Body of pancreas (tissue), 4 donors: ENCODE measurements at regions not wholly inside any gene's neighbourhood (a gene's known extent, or its start where the extent isn't known, plus 50 kb on each side); places are given as distances from the start of the nearest gene placed in this dataset.

Experiments used
- ATAC-seq: fragments of 150-250 bp; one replicate; pipeline ENCODE4 v1.9.1; 2016
- DNase-seq, 4 donors: peaks; one replicate each; pipeline ENCODE4 v3.0.0-alpha.2; 2019
- H3K27ac ChIP-seq, 4 donors: fragments of 200-600 bp; sonication (generic); 1 replicate in 3 of 4; 2 replicates in 1 of 4; pipeline versions ENCODE4 v1.5.1 to v1.6.1; 2016 to 2019; ENCODE audit warnings: mild to moderate bottlenecking in 1 of 4, mixed read lengths in 1 of 4, moderate library complexity in 1 of 4
- H3K27me3 ChIP-seq, 2 donors: fragments of 200-600 bp; sonication (generic); one replicate each; pipeline ENCODE4 v1.6.0; 2016; ENCODE audit warnings: mild to moderate bottlenecking in 1 of 2
- H3K36me3 ChIP-seq, 2 donors: fragments of 200-600 bp; sonication (generic); replicated peaks in 1 of 2; 2 replicates each; pipeline ENCODE4 v1.5.1; 2016; ENCODE audit warnings: low read depth in 2 of 2; ENCODE audit not compliant: insufficient read depth in 1 of 2
- H3K4me1 ChIP-seq: fragments of 200-600 bp; sonication (generic); one replicate; pipeline ENCODE4 v1.6.0; 2016
- H3K4me3 ChIP-seq, 2 donors: fragments of 200-600 bp; sonication (generic); 1 replicate in 1 of 2; 2 replicates in 1 of 2; pipeline ENCODE4 v1.5.1; 2016 to 2019
- H3K9me3 ChIP-seq, 3 donors: fragments of 200-600 bp; sonication (generic); 1 replicate in 2 of 3; 2 replicates in 1 of 3; pipeline ENCODE4 v1.5.1; 2016
- CTCF ChIP-seq, 7 experiments: fragments of 450-650 bp in 4 of 7; fragments of 200-600 bp in 3 of 7; sonication (generic) in 3 of 7; IDR thresholded peaks; one replicate each; pipeline ENCODE4 v1.5.1; 2016 to 2019; ENCODE audit warnings: antibody characterized with exemption in 7 of 7
- POLR2A ChIP-seq, 3 donors: fragments of 450-650 bp; IDR thresholded peaks; one replicate each; pipeline ENCODE4 v1.6.1; 2016; ENCODE audit warnings: antibody characterized with exemption in 3 of 3, mild to moderate bottlenecking in 2 of 3
- WGBS, 2 donors: methylation state at CpG; one replicate each; pipeline ENCODE4 v1.1.5; 2017; 5-methylcytosine and 5-hydroxymethylcytosine counted together
- intact Hi-C: fragments of 100-400 bp; cut with DNase I; formaldehyde crosslinking; loops from one replicate; pipeline ENCODE4 v1.15.1; 2023

DNA sequence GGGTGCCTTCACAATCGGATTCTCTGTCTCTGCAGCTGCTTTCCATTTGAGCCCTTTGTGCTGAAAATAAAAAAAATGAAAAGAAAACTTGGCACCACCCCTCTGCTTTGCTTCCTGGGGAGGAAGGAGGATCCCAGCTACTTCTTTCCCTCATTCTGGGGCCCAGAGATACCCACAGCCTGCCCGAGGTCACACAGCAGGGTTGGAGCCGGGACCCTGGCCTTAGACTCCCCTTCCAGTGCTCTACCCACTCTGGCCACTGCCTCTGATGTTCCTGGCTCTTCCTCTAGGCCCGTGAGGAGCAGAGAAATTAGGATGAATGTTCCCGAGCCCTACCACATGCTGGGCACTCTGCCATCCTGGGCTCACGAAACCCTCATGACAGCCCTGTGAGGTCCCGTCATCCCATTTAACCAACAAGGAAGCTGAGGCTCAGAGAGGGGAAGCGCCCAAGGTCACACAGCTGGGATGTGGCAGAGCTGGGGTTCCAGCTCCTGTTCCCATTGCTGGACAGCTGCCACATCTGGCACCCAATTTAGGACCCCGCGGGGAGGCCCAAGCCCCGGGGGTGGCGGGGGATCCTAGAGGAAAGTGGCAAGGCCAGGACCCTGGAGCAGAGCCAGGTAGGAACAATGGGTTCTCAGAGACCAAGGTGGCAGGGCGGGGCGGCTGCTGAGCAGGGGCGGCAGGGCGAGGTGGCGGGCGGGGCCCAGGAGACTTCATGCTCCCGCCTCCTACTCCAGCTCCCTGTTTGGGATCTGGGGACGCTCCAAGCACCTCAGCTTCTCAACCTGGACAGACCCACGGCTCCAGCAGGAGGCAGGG, 76.6 kb downstream of the CEBPB start:
- Histone ChIP-seq H3K36me3 (no peaks in the 10 kb centered on the region), H3K9me3 (no peaks in the 10 kb centered on the region), H3K27ac (peak overlapping the region; percentile 52 to 83 (median 78)), H3K27me3 (no peaks in the 10 kb centered on the region), H3K4me3 (no peak overlapping the region), H3K4me1 (peaks cover 18% of the 10 kb centered on the region)
- 43 to 48% methylated on average over 11 to 21 of the region's 21 CpGs for WGBS, 2 donors
- DNase-seq (peak; percentile 74 to 88 (median 83)), ATAC-seq (peak; percentile 81)
- intact Hi-C loops: no loop called here
- TF ChIP-seq CTCF (IDR thresholded peaks at IDR 0.05): peak in 3 of 7 experiments; percentile 12 to 14 (median 13)
- peak in 1 of 3 donors; percentile 10 for TF ChIP-seq POLR2A (IDR thresholded peaks at IDR 0.05)

GRCh38 chr20:50267866-50268219, 77.2 kb downstream of the CEBPB start:
- Histone ChIP-seq H3K4me3 (no peak overlapping the region), H3K27me3 (no peaks in the 10 kb centered on the region), H3K9me3 (no peaks in the 10 kb centered on the region), H3K27ac (peak overlapping the region; percentile 52 to 83 (median 78)), H3K4me1 (peaks cover 18% of the 10 kb centered on the region), H3K36me3 (no peaks in the 10 kb centered on the region)
- DNase-seq: no peak
- TF ChIP-seq CTCF (IDR thresholded peaks at IDR 0.05): peak in 1 of 7 experiments; percentile 19
- TF ChIP-seq POLR2A (IDR thresholded peaks at IDR 0.05): no peak
- no peak for ATAC-seq
- 64% methylated on average over 5 of the region's 5 CpGs for WGBS, 2 donors
- intact Hi-C loops: no loop called here

GRCh38 chr20:50269091-50270033, 78.7 kb downstream of the CEBPB start:
- ATAC-seq (no peak), DNase-seq (no peak)
- WGBS, 2 donors: 79 to 82% methylated on average over 17 to 19 of the region's 20 CpGs
- Histone ChIP-seq H3K4me3 (no peak overlapping the region), H3K36me3 (no peaks in the 10 kb centered on the region), H3K27me3 (no peaks in the 10 kb centered on the region), H3K4me1 (peaks cover 18% of the 10 kb centered on the region), H3K27ac (no peak overlapping the region), H3K9me3 (no peaks in the 10 kb centered on the region)
- intact Hi-C loops: no loop called here
- TF ChIP-seq POLR2A (IDR thresholded peaks at IDR 0.05) (no peak), CTCF (IDR thresholded peaks at IDR 0.05) (no peak)

- no peaks in the 10 kb centered on the region for H3K9me3 ChIP-seq
- WGBS, 2 donors: 74 to 91% methylated on average over 3 to 8 of the region's 8 CpGs
- H3K27me3 ChIP-seq: no peaks in the 10 kb centered on the region
- no peaks in the 10 kb centered on the region for H3K36me3 ChIP-seq
- DNase-seq (no peak), ATAC-seq (no peak)
- peaks cover 18% of the 10 kb centered on the region for H3K4me1 ChIP-seq
- H3K27ac ChIP-seq: no peak overlapping the region
- intact Hi-C loops: no loop called here
- no peak for TF ChIP-seq CTCF (IDR thresholded peaks at IDR 0.05)
- no peak for TF ChIP-seq POLR2A (IDR thresholded peaks at IDR 0.05)
- H3K4me3 ChIP-seq: no peak overlapping the region
These were observed 79.4 kb downstream of the CEBPB start for GRCh38 chr20:50270034-50270395.
